SK-N-SH treated with all-trans-retinoic acid at 6 μM for 48 hours (cell line): ENCODE measurements at regions not wholly inside any gene's neighbourhood (a gene's known extent, or its start where the extent isn't known, plus 50 kb on each side); places are given as distances from the start of the nearest gene placed in this dataset.

Experiments used
- ARNTL ChIP-seq: fragments of 450-650 bp; formaldehyde crosslinking; IDR thresholded peaks from 2 replicates; pipeline ENCODE4 v1.5.0; 2020; ENCODE audit warnings: low read depth, mild to moderate bottlenecking, moderate library complexity, borderline replicate concordance
- CSRNP3 ChIP-seq: fragments of 250-450 bp; sonication (Bioruptor Pico); IDR thresholded peaks from 2 replicates; pipeline ENCODE4 v1.5.1; 2021; ENCODE audit warnings: mild to moderate bottlenecking, moderate library complexity
- ESRRG ChIP-seq: fragments of 250-450 bp; sonication (Bioruptor Pico); IDR thresholded peaks from 2 replicates; pipeline ENCODE4 v1.6.1; 2021; ENCODE audit warnings: mild to moderate bottlenecking
- GLIS3 ChIP-seq: fragments of 250-450 bp; sonication (Bioruptor Pico); IDR thresholded peaks from 2 replicates; pipeline ENCODE4 v1.5.0; 2020; ENCODE audit warnings: mild to moderate bottlenecking, moderate library complexity
- OSR1 ChIP-seq: fragments of 250-450 bp; sonication (Bioruptor Pico); IDR thresholded peaks from 2 replicates; pipeline ENCODE4 v1.8.0; 2022; ENCODE audit warnings: moderate library complexity, mild to moderate bottlenecking, inconsistent platforms
- PATZ1 ChIP-seq: fragments of 250-450 bp; sonication (Bioruptor Pico); IDR thresholded peaks from 2 replicates; pipeline ENCODE4 v1.8.0; 2020; ENCODE audit warnings: mild to moderate bottlenecking, moderate library complexity, borderline replicate concordance
- PPARA ChIP-seq: fragments of 250-450 bp; sonication (Bioruptor Pico); IDR thresholded peaks from 2 replicates; pipeline ENCODE4 v1.5.0; 2020; ENCODE audit warnings: mild to moderate bottlenecking, borderline replicate concordance
- RARB ChIP-seq: fragments of 250-450 bp; sonication (Bioruptor Pico); IDR thresholded peaks from 2 replicates; pipeline ENCODE4 v1.8.0; 2021; ENCODE audit warnings: mild to moderate bottlenecking, moderate library complexity
- TCF4 ChIP-seq: fragments of 250-450 bp; sonication (Bioruptor Pico); IDR thresholded peaks from 2 replicates; pipeline ENCODE4 v1.8.0; 2021; ENCODE audit warnings: mild to moderate bottlenecking, moderate library complexity, borderline replicate concordance
- ZFP3 ChIP-seq: fragments of 250-450 bp; sonication (Bioruptor Pico); IDR thresholded peaks from 2 replicates; pipeline ENCODE4 v1.5.0; 2020; ENCODE audit warnings: mild to moderate bottlenecking, moderate library complexity
- ZFP30 ChIP-seq: fragments of 450-650 bp; formaldehyde crosslinking; IDR thresholded peaks from 2 replicates; pipeline ENCODE4 v1.5.0; 2022; ENCODE audit warnings: mild to moderate bottlenecking, moderate library complexity
- ZNF565 ChIP-seq: fragments of 450-650 bp; formaldehyde crosslinking; conservative IDR thresholded peaks from 2 replicates; pipeline ENCODE4 v1.5.0; 2020; ENCODE audit warnings: low read depth, mild to moderate bottlenecking, moderate library complexity
- ZNF70 ChIP-seq: fragments of 450-650 bp; formaldehyde crosslinking; IDR thresholded peaks from 2 replicates; pipeline ENCODE4 v1.5.0; 2020; ENCODE audit warnings: mild to moderate bottlenecking, moderate library complexity
- ZNF8 ChIP-seq: fragments of 450-650 bp; formaldehyde crosslinking; IDR thresholded peaks from 2 replicates; pipeline ENCODE4 v1.5.0; 2020; ENCODE audit warnings: mild to moderate bottlenecking, moderate library complexity

GRCh38 chr20:53810661-53811355, 217.2 kb upstream of the ZNF217 start:
- TF ChIP-seq ESRRG (CRISPR knock-in tag) (no peak), PATZ1 (CRISPR knock-in tag) (no peak), ARNTL (no peak), OSR1 (no peak), ZNF70 (no peak), TCF4 (CRISPR knock-in tag) (no peak), ZFP3 (CRISPR knock-in tag) (no peak), ZNF565 (no peak), GLIS3 (no peak), RARB (CRISPR knock-in tag) (no peak), CSRNP3 (CRISPR knock-in tag) (no peak), ZNF8 (no peak), ZFP30 (no peak), PPARA (CRISPR knock-in tag) (no peak)
